ENCODE measurements at regions not wholly inside any gene's neighbourhood (a gene's known extent, or its start where the extent isn't known, plus 50 kb on each side); places are given as distances from the start of the nearest gene placed in this dataset.
A peak's percentile ranks its signal among the peaks of the same experiment; 100 is the strongest.

- no peak for DNase-seq
These were observed 119.9 kb downstream of the ETAA1 start for GRCh38 chr2:67516899-67517530.

- no peak for DNase-seq
These were observed 125.0 kb downstream of the ETAA1 start for GRCh38 chr2:67522148-67522547.

- DNase-seq: peak; percentile 38
These were observed 127.1 kb downstream of the ETAA1 start for GRCh38 chr2:67524213-67524612.

- DNase-seq: no peak
These were observed 127.6 kb downstream of the ETAA1 start for GRCh38 chr2:67524777-67525176.

- no peak for DNase-seq
These were observed 129.2 kb downstream of the ETAA1 start for GRCh38 chr2:67526283-67526682.

GRCh38 chr2:67528320-67528719 lies 131.2 kb downstream of the ETAA1 start:
- DNase-seq: no peak

- DNase-seq: no peak
These were observed 135.3 kb downstream of the ETAA1 start for GRCh38 chr2:67532387-67532786.

- peak; percentile 51 for DNase-seq
These were observed 137.6 kb downstream of the ETAA1 start for GRCh38 chr2:67534745-67535144.

GRCh38 chr2:67540962-67541361 lies 143.8 kb downstream of the ETAA1 start:
- no peak for DNase-seq

GRCh38 chr2:67544286-67544685 lies 147.2 kb downstream of the ETAA1 start:
- DNase-seq: no peak

GRCh38 chr2:67548317-67549201 lies 151.4 kb downstream of the ETAA1 start:
- DNase-seq: peak; percentile 60

- DNase-seq: no peak
These were observed 162.0 kb downstream of the ETAA1 start for GRCh38 chr2:67559156-67559555.

- DNase-seq: no peak
These were observed 163.8 kb downstream of the ETAA1 start for GRCh38 chr2:67560771-67561456.

GRCh38 chr2:67561457-67561965 lies 164.4 kb downstream of the ETAA1 start:
- peak; percentile 21 for DNase-seq

- DNase-seq: no peak
These were observed 166.9 kb downstream of the ETAA1 start for GRCh38 chr2:67564076-67564475.

- no peak for DNase-seq
These were observed 167.5 kb downstream of the ETAA1 start for GRCh38 chr2:67564626-67565025.

GRCh38 chr2:67565262-67565661 lies 168.1 kb downstream of the ETAA1 start:
- DNase-seq: no peak

- no peak for DNase-seq
These were observed 168.6 kb downstream of the ETAA1 start for GRCh38 chr2:67565761-67566160.

- no peak for DNase-seq
These were observed 169.2 kb downstream of the ETAA1 start for GRCh38 chr2:67566285-67566684.

- DNase-seq: no peak
These were observed 170.0 kb downstream of the ETAA1 start for GRCh38 chr2:67566958-67567635.

GRCh38 chr2:67567886-67568285 lies 170.8 kb downstream of the ETAA1 start:
- no peak for DNase-seq

GRCh38 chr2:67570611-67571010 lies 173.5 kb downstream of the ETAA1 start:
- DNase-seq: no peak
